Stomach (tissue), 8 donors: ENCODE measurements at regions not wholly inside any gene's neighbourhood (a gene's known extent, or its start where the extent isn't known, plus 50 kb on each side); places are given as distances from the start of the nearest gene placed in this dataset.
"Not testable (repeated sequence)": the region's sequence is repeated elsewhere in the genome, so short reads cannot be mapped to it uniquely, and the experiment has no call there.

Experiments
- DNase-seq, 2 donors: peaks; one replicate each; pipeline versions ENCODE4 v3.0.0 to v3.0.0-alpha.2; 2013 to 2019
- H3K27ac ChIP-seq, 5 donors: fragments of 200-600 bp in 4 of 5; sonication (generic) in 4 of 5; one replicate each; pipeline ENCODE4 v1.5.1; 2013 to 2019; ENCODE audit warnings: mild to moderate bottlenecking in 1 of 5, moderate library complexity in 1 of 5
- H3K27me3 ChIP-seq, 3 donors: fragments of 200-600 bp; sonication (generic); one replicate each; pipeline ENCODE4 v1.5.1; 2017 to 2019; ENCODE audit warnings: mixed run types in 1 of 3
- H3K36me3 ChIP-seq, 4 donors: fragments of 200-600 bp; sonication (generic); 1 replicate in 3 of 4; 2 replicates in 1 of 4; pipeline ENCODE4 v1.5.1; 2016 to 2019
- H3K4me1 ChIP-seq, 4 donors: fragments of 200-600 bp; sonication (generic); one replicate each; pipeline ENCODE4 v1.5.1; 2016 to 2019
- H3K4me3 ChIP-seq, 4 donors: fragments of 200-600 bp; sonication (generic) in 3 of 4; one replicate each; pipeline ENCODE4 v1.5.1; 2016 to 2019; ENCODE audit warnings: mild to moderate bottlenecking in 1 of 4
- H3K9me3 ChIP-seq, 4 donors: fragments of 200-600 bp; sonication (generic); one replicate each; pipeline ENCODE4 v1.5.1; 2016 to 2019
- EP300 ChIP-seq: sonication (generic); formaldehyde crosslinking; IDR thresholded peaks from one replicate; pipeline ENCODE4 v1.6.1; 2017; ENCODE audit warnings: antibody characterized with exemption
- POLR2A ChIP-seq, 4 donors: fragments of 450-650 bp; IDR thresholded peaks; one replicate each; pipeline ENCODE4 v1.6.1; 2016; ENCODE audit warnings: antibody characterized with exemption in 4 of 4, control low read depth in 2 of 4, mild to moderate bottlenecking in 1 of 4, moderate library complexity in 1 of 4
- POLR2AphosphoS5 ChIP-seq, 3 donors: sonication (generic); formaldehyde crosslinking; IDR thresholded peaks; one replicate each; pipeline ENCODE4 v1.6.1; 2016; ENCODE audit warnings: antibody characterized with exemption in 3 of 3
- WGBS, 5 donors: extraction: QIAGEN DNeasy Blood & Tissue Kit in 3 of 5; methylation state at CpG; one replicate each; pipeline versions ENCODE4 v1.1.5 to v1.1.7; 2013 to 2018; 5-methylcytosine and 5-hydroxymethylcytosine counted together
- intact Hi-C: fragments of 100-400 bp; cut with DNase I; formaldehyde crosslinking; loops from one replicate; pipeline ENCODE4 v1.15.1; 2023; ENCODE audit warnings: low total_unique reads
- TF ChIP-seq, protein P1 (sequence below), 7 experiments: fragments of 450-650 bp in 4 of 7; fragments of 200-600 bp in 3 of 7; sonication (generic) in 3 of 7; IDR thresholded peaks; one replicate each; pipeline ENCODE4 v1.5.1; 2016 to 2019; ENCODE audit warnings: antibody characterized with exemption in 7 of 7, control low read depth in 2 of 7, mild to moderate bottlenecking in 1 of 7
- donor health status: healthy with polysubstance abuse.
- donor health status: Bipolar disorder and iron deficiency.
- donor health status: healthy.

DNA sequence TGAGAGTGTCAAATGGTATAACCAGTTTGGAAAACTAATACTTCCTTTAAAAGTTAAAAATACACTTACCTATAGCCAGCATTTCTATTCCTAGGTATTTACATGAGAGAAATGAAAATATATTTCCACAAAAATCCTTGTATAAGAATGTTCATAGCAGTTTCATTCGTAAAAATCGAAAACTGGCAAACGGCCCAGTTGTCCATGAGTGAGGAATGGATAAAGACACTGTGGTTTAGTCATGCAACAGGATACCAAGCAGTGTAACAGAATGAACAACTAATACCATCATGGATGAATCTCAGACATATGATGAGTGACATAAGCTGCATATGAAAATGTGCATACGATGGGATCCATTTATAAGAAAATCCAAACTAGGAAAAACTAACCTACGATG is 136.7 kb downstream of the MACROH2A1 start:
- no peak overlapping the region for H3K27ac ChIP-seq
- H3K4me3 ChIP-seq = no peak overlapping the region
- no peaks in the 10 kb centered on the region for H3K36me3 ChIP-seq
- TF ChIP-seq, protein P1, sequence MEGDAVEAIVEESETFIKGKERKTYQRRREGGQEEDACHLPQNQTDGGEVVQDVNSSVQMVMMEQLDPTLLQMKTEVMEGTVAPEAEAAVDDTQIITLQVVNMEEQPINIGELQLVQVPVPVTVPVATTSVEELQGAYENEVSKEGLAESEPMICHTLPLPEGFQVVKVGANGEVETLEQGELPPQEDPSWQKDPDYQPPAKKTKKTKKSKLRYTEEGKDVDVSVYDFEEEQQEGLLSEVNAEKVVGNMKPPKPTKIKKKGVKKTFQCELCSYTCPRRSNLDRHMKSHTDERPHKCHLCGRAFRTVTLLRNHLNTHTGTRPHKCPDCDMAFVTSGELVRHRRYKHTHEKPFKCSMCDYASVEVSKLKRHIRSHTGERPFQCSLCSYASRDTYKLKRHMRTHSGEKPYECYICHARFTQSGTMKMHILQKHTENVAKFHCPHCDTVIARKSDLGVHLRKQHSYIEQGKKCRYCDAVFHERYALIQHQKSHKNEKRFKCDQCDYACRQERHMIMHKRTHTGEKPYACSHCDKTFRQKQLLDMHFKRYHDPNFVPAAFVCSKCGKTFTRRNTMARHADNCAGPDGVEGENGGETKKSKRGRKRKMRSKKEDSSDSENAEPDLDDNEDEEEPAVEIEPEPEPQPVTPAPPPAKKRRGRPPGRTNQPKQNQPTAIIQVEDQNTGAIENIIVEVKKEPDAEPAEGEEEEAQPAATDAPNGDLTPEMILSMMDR (IDR thresholded peaks at IDR 0.05) = no peak
- no peak for TF ChIP-seq POLR2AphosphoS5 (IDR thresholded peaks at IDR 0.05)
- TF ChIP-seq POLR2A (IDR thresholded peaks at IDR 0.05) = no peak
- TF ChIP-seq EP300 = no peak
- peaks cover 0 to 15% (median 7%) of the 10 kb centered on the region in 4 donors for H3K4me1 ChIP-seq
- H3K27me3 ChIP-seq = no peaks in the 10 kb centered on the region
- WGBS, 5 donors = 86 to 94% (median 90%) methylated on average over 5 of the region's 5 CpGs
- no peak for DNase-seq
- peaks cover 0 to 4% (median 0%) of the 10 kb centered on the region in 4 donors for H3K9me3 ChIP-seq
- intact Hi-C loops = no loop called here

DNA sequence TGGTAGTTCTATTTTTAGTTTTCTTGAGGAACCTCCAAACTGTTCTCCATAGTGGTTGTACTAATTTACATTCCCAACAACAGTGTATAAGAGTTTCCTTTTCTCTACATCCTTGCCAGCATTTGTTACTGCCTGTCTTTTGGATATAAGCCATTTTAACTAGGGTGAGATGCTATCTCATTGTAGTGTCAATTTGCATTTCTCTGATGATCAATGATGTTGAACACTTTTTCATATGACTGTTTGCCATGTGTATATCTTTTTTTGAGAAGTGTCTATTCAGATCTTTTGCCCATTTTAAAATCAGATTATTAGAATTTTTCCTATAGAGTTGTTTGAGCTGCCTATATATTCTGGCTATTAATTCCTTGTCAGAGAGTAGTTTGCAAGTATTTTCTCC is 138.9 kb downstream of the MACROH2A1 start:
- H3K27ac ChIP-seq = not testable (repeated sequence)

DNA sequence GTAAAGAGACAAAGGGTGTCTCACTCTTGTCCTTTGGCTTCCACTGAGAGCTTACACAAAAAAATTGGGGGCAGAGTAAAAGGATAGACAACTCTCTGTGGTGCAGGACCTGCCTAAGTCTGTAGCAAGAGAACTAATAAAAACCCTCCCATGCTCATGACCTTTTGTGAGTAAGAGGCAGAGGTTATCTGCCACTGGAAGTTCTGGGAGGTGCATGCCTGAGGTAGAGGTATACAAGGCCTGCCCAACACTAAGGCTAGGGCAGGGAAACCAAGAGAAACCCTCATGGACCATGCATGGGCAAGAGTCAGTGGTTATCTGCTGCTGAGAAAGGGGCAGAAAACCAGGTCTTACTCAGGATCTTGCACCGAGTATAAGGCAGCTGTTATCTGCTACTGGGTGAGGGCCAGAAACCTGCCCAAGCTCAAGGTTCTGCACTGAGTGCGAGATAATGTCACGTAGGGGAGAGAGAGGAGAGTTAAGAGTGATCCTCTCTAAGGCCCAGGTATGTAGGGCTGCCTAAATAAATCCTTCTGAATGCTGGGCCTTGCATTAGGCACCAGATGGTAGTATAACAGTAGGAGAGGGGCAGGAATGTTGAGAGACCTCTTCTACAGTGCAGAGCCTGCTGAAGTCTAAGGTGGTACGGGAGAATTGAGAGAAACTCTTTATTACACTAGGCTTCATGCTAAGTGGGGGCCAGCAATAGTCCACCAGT is 143.4 kb downstream of the MACROH2A1 start:
- H3K4me3 ChIP-seq = no peak overlapping the region
- no peaks in the 10 kb centered on the region for H3K4me1 ChIP-seq
- intact Hi-C loops = no loop called here
- no peak for DNase-seq
- TF ChIP-seq EP300 = no peak
- TF ChIP-seq POLR2A (IDR thresholded peaks at IDR 0.05) = no peak
- TF ChIP-seq, protein P1 (IDR thresholded peaks at IDR 0.05) = no peak
- no peak for TF ChIP-seq POLR2AphosphoS5 (IDR thresholded peaks at IDR 0.05)
- H3K36me3 ChIP-seq = no peaks in the 10 kb centered on the region
- WGBS, 5 donors = 64 to 71% (median 68%) methylated on average over 4 of the region's 4 CpGs
- H3K9me3 ChIP-seq = no peaks in the 10 kb centered on the region
- H3K27me3 ChIP-seq = no peaks in the 10 kb centered on the region
- H3K27ac ChIP-seq = no peak overlapping the region

More for the DNA sequence above, 138.9 kb downstream of the MACROH2A1 start:
- DNase-seq, H3K9me3 ChIP-seq, H3K4me3 ChIP-seq, H3K27me3 ChIP-seq, intact Hi-C loops, H3K36me3 ChIP-seq: not testable (repeated sequence)
- peaks cover 0 to 12% (median 3%) of the 10 kb centered on the region in 4 donors for H3K4me1 ChIP-seq

DNA sequence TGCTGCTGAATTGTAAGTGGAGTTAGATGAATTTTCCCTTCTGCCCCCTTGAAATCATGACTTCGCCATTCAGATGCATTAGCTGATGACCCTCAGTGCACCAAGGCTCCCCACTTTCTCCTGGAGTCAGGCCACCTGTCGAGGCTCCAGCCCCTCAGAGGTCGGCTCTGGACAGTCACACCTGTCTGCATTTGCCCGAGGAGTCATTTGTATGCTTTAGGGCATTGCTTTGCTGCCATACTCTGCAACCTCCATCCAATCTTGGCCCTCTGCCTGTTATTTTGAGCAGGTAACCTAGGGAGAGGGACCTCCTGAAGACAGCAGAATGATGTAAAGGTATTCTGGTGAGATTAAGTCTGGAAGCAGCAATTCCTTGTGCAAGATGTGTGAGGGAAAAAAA is 144.8 kb downstream of the MACROH2A1 start:
- Histone ChIP-seq H3K36me3 (no peaks in the 10 kb centered on the region), H3K4me3 (no peak overlapping the region), H3K27ac (no peak overlapping the region), H3K27me3 (no peaks in the 10 kb centered on the region), H3K9me3 (no peaks in the 10 kb centered on the region), H3K4me1 (no peaks in the 10 kb centered on the region)
- WGBS, 5 donors = 55 to 85% (median 63%) methylated on average over 4 of the region's 4 CpGs
- DNase-seq = no peak
- TF ChIP-seq POLR2A (IDR thresholded peaks at IDR 0.05) = no peak
- no peak for TF ChIP-seq POLR2AphosphoS5 (IDR thresholded peaks at IDR 0.05)
- TF ChIP-seq, protein P1 (IDR thresholded peaks at IDR 0.05) = no peak
- TF ChIP-seq EP300 = no peak
- intact Hi-C loops = no loop called here

DNA sequence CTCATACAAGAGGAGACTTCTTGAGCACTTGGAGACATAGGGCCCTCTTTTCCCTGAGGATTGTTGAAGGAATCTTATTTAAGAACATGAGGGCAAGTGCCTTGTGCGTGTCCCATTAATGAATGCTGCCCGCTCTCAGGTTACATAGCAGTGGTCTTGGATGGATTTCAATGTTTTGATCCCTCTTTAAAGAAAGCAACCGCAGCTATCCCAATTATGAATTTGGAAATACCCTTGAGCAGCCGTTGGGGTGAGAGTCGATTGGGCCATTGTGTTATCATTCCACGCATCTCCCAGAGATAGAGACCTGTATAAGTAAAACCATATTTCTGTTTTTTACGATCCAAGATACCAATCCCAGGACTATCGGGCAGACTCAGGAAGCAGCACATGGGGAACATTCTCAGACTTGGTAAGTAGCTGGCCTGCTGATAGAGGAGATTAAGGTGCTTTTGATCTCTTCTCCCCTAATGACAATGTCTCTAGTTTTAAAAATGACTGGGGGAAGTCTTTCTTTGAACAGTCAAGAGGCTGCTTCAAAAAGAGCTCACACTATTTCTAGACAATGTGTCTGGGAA is 145.3 kb downstream of the MACROH2A1 start:
- H3K9me3 ChIP-seq = no peaks in the 10 kb centered on the region
- H3K4me1 ChIP-seq = no peaks in the 10 kb centered on the region
- no peak overlapping the region for H3K4me3 ChIP-seq
- TF ChIP-seq POLR2AphosphoS5 (IDR thresholded peaks at IDR 0.05) = no peak
- no peak for TF ChIP-seq EP300
- no peak for TF ChIP-seq POLR2A (IDR thresholded peaks at IDR 0.05)
- TF ChIP-seq, protein P1 (IDR thresholded peaks at IDR 0.05) = no peak
- intact Hi-C loops = no loop called here
- H3K36me3 ChIP-seq = no peaks in the 10 kb centered on the region
- 82 to 92% (median 90%) methylated on average over 8 of the region's 8 CpGs for WGBS, 5 donors
- H3K27ac ChIP-seq = no peak overlapping the region
- no peaks in the 10 kb centered on the region for H3K27me3 ChIP-seq
- DNase-seq = no peak
